ENCODE measurements at regions not wholly inside any gene's neighbourhood (a gene's known extent, or its start where the extent isn't known, plus 50 kb on each side); places are given as distances from the start of the nearest gene placed in this dataset.
"Not testable (repeated sequence)": the region's sequence is repeated elsewhere in the genome, so short reads cannot be mapped to it uniquely, and the experiment has no call there.

DNA sequence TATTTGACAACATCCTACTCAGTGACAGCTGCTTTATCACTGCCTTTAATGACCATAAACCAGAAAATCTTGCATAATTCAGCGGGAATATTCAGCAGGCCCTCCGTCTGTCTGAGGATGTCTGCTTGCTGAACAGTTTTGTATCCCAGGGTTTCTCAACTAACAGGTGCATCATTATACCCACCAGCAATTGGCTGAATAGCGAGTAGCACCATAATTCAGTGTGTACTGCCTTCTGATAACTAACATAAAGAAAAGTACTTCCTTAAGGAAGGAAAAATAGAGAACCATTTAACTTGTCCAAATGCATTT, 680.1 kb downstream of the GALC start:
- DNase-seq: no peak

DNA sequence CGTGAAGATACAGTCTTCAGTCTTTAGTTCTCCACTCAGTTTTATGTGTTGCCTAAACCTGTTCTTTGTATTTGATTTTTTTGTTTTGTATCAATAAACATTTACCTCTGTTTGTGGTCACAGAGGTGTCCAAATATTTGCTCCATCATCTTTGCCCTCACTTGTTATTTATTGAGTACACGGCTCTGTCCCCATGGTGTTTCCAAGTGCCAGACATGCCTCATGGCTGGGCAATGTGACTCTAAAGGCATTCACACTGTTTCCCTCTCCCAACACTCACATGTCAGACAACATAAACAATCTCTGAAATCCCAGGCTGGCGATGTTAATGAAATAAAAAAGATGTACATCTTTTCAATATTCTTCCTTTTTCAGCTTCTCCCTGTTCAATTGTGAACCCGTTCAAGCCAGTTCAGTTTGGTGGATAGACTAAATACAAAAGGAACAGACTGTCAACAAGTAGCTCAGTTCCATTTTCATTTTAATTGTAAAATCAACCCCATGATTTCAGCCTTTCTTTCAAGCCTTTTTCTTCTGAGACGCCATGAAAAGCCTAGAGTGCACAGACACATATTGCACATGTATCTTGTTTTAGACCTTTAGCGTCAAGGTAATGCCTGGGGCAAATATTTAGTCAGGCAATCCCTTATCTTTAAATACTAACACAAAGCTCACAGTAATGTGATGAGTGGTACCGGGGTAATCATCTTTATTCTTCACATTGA, 680.7 kb downstream of the GALC start:
- DNase-seq: no peak

DNA sequence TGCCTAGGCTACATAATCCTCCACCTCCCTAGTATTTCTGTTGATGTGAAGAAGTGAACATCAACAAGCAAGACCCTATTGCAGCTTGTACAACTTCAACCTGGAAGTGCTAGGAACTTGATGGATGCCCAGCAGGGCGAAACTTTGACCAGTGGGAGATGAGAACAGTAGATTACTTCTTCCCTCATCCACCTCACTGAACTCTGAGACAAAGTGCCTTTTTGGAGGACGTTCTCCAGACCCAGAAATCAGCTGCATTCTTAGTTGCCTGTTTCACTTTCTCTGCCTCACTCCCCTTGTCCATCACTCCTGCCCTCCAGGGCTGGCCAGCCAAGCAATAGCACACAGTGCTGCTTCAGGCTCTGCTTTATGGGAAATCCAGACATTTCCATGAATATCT, 683.4 kb downstream of the GALC start:
- no peak for DNase-seq

DNA sequence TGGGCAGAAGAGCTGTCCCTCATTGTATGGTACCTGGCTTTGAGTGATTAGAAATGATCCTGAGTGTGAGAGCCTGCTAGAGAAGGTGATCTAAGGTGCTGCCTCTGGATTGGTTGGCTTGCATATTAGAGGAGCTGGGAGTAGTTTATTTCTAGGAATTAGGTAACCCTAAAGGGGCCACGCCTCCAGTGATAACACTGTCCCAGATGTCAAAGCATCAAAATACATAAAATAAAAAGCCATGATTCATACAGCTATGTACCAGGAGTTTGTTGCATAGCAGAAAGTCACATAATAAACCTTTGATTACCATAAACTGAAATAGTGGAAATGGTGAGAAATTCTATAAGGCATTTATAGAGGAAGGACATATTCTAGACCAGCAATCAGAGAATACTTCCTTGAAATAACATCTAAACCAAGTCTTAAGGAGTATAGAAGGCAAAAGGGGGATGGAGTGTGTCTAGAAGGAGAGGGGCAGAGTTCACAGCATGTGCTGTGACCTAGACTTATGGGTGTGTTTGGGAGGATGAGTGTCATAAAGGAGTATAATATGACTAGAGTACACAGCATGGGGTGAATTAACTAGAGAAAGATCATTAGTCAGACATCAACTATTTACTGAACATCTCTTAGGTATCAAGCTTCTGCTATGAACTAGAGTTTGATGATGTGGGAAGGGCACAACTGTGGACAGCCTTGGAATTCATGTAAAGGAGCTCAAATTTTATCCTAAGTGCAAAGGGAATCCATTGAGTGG, 686.4 kb downstream of the GALC start:
- no peak for DNase-seq

DNA sequence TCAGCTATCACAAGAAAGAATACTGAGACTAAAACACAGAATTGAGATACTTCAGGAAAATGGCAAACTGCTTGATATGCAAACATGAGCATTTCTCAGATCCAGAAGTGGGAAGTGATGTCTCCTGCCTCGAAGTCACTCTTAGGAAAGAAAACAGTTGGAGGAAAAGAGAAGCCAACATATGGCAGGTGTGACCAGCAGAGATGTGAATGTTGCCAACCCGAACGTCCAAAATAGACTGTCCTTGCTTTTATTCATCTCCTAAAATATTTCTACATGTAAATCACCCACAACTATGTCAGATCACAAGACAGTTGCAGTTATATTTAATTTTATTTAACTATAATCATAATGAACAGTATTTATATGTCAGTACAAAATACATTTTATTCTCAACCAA, 687.6 kb downstream of the GALC start:
- no peak for DNase-seq

DNA sequence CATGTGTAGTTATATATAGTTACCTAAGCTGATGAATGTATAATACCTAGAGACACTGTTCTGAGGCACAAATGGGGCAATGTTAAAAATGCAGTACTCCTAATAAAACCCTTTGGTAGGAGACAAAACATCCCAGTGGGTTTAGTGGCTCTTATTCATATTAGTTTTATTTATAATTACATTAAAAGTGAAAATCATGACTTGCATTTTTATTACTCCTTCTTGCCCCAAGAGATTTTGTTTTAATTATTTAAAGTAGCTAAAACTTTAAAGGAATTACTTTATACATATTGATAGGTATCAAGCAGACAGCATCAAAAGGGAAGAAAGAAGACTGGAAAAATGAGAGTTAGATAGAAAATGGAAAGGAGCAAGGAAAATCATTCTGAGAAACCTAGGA, 688.6 kb downstream of the GALC start:
- DNase-seq: no peak

DNA sequence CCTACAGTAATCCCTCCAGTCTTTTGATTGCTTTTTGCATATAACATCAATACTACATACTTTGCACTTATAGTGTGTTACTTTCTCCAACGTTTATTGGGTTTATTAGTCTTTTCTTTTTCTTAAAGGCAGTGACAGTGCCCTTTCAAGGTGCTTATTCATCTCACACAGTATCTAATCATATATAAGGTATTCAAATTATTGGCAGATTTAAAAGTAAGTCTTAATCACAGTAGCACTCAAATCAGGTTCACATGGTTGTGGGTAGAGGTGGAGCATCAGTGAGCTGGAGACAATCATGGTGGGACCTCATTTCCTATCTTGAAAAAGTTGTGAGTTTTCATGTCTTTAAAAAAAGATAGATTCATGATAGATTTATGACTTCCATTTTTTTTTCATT, 706.2 kb downstream of the GALC start:
- no peak for DNase-seq

DNA sequence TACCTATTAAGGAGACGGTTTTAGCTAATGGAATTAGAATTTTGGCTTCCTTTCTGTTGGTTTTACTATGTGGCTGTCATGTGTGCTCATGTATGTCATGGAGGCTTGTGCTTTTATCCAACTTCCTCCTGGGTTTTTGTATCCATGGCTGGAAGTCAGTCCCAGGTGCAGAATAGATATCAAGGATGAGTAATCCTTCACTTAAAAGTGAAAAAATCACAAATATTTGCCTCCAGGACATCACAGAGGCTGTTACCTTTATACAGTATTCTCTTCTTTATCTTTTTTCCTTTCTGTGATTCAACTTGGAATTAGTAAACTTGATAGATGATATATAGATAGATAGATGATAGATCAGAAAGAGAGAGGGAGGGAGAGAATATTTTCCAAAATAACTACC, 706.8 kb downstream of the GALC start:
- DNase-seq: no peak

DNA sequence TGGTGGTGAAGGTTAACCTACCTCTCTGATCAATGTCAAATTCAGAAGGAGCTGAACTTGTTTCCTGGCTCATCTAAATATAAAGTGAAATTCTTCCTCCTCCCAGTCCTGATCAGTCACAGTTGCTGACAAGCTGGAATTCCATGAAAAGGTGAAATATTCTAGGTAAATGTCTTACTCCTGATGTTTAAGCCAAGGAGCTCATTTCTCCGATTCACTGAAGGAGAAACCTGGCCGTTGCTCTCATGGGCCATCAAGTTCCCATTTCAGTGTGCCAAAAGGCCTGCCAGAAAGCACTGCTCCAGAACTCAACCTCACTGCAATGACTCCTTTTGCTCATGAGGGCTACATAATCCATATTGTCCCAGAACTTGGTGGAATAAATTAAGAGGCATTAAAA, 707.5 kb downstream of the GALC start:
- DNase-seq: no peak

DNA sequence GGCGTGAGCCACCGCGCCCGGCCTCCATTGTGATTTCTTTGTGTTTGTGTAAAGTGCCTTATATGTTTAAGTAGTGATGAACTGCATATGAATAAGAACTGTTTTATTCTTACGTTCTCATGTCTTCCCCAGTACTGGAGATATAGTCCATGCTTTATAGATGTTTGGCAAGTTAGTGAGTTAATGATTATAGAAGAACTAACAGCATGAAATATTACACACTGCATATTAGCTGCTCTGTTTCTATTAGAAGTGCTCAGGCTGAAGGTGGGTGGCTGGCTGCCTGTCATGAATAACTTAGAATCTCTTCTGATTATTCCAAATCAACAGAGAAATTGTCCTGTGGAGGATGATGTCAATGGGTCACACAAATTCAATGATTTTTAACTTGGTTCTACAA, 709.4 kb downstream of the GALC start:
- DNase-seq: no peak

DNA sequence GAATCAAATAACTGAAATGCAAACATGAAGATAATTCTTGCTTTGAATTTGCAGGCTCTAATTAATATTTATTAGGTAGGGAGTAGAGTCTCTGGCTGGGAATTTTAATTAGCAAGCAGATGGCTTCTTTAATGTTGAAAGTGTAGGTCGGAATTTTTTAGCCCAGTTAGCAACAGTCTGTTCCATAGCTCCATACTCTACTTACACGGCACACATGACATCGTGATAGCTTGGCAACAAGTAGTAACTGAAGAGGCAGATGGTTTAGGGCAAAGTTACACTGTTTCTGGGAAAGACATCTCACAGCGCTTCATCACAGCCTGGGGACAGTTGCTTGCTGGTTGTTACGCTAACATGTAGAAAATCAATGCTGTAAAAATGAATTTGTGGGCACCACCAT, 710.7 kb downstream of the GALC start:
- DNase-seq: no peak

DNA sequence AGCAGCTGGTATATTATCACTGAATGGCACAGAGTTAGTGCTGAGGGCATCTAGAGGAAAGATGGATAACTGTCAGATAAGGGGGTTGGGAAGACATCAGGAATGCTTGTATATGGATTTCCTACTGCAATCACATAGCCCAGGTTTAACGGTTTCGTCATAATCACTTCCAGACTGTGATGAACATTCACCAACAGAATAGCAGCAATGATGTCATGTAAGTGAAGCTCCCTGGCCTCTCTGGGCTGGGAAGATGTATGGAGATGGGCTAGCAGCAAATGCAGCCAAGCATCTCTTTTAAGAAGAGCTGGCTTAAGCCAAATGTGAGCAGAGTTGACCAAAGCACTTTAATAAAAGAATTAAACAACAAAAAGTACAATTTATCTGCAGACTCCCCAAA, 714.6 kb downstream of the GALC start:
- no peak for DNase-seq

DNA sequence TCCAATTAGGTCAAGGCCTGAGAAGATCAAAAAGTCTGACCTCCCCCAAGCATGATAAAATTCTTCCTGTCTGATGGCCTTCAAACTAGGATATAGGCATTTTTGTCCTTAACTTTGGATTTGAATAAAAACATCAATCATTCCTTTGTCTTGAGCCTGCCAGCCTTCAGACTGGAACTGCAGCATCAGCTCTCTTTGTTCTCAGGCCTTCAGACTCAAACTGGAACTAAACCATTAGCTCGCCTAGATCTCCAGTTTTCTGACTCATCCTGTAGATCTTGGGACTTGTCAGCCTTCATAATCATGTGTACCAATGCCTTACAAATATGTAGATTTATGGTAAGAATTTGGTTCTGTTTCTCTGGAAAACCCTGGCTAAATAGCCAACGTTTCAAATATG, 721.7 kb downstream of the GALC start:
- DNase-seq: no peak

DNA sequence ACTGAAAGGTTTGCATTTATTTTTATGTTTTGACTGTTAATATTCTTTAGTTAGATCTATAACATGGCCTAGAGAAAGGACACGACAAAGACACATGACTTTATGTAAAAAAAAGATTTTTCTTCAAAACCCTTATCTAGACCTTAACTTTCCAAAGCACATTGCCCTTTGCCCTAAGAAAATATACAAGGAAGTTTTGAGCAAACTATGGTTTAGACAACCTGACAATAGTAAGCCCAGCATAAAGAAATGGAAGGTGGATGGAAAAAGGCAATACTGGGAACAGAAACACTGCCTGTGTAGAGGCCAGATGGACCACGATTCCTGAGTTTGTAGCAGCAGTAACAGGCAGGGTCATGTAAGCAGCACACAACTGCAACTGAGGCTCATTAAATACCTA, 724.0 kb downstream of the GALC start:
- no peak for DNase-seq

DNA sequence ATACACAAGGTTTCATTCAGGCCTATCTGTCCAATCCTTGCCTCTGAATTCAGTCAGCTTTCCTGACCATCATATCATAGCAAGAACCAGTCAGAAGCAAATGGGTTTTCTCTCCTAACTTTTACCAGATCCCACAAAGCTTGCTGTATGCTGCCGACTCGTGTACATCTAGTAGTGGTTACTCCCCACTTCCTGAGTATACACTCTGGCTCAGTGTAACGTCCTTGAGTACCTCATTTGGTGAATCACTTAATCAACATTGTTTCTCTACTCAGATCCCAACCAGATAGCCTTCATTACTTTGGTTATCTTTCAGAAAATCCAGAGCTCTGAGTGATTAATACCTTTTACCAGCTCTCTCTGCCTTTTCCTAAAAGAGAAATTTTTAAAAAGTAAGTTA, 728.2 kb downstream of the GALC start:
- no peak for DNase-seq

DNA sequence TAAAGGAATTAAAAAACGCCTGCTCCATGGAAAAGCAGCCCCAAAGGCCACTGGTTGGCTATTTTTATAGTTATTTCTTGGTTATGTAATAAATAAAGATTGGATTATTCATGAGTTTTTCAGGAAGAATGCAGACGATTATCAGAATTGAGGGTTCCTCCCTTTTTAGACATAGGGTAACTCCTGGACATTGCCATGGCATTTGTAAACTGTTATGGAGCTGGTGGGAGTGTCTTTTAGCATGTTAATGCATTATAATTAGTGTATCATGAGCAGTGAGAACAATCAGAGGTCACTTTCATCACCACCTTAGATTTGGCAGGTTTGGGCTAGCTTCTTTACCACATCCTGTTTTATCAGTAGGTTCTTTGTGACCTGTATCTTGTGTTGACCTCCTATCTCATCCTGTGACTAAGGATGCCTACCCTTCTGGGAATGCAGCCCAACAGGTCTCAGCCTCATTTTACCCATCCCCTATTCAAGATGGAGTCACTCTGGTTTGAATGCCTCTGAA, 728.7 kb downstream of the GALC start:
- DNase-seq: no peak

DNA sequence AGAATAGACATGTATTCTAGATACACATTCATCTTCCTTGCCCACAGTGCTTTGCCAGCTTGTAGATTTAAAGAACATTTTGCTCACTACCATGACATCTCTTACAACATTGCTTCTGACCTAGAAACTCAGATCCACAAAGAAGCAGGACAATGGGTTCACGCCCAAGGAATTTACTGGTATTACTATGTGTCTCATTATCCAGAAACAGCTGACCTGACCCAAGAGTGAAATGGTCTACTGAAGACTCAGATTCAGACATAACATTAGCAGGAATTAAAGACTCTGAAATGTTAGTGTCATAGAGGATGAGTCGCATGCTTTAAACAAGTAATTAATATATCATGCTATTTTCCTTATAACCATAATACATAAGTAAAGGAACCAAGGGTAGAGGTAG, 731.4 kb downstream of the GALC start:
- DNase-seq: no peak

DNA sequence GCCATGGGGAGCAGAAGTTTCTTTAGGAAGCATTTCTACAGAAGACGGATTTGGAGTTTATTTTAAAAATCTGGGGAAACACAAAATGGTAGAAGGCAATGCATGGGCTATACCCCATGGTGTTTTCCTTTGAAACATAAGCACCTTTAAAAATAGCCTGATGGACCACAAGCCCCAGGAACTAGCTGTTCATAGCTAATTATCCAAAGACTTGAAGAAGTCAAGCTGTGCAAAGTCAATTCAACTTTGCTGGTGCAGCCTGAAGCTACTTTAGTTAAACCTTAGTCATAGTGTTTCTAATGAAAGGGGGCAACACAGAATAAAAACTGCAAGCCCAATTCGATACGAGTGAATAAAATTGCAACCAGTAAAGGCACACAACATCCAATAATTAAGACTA, 732.5 kb downstream of the GALC start:
- no peak for DNase-seq

DNA sequence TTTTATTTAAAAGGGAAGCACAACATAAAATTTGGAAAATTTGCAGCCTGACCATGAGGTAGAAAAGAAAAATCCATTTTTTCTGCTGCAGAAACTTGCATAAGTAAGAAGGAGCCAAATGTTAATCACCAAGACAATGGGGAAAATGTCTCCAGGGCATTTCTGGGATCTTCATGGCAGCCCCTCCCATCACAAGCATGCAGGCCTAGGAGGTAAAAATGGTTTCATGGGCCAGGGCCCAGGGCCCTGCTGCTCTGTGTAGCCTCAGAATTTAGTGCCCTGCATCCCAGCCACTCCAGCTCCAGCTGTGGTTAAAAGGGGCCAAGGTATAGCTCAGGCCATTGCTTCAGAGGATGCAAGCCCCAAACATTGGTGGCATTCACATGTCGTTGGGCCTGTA, 735.6 kb downstream of the GALC start:
- DNase-seq: no peak

DNA sequence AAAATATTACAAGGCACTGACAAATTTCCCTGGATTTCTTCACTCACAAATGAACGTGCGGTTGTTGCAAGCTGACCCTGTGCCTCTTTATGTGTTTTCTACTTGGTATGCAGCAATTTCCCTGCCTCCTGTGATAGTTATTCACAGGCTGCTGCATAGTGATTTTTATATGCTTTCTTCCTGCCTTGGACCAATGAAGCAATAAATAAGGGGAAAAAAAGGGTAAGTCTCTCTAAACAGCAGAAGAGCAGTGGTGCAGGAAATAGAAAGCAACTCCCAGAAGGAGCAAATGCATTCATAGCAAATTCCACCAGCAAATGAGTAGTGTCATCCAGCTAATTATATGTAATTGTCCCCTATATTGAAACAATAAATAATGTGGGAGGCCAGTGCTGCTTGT, 737.9 kb downstream of the GALC start:
- DNase-seq: no peak

DNA sequence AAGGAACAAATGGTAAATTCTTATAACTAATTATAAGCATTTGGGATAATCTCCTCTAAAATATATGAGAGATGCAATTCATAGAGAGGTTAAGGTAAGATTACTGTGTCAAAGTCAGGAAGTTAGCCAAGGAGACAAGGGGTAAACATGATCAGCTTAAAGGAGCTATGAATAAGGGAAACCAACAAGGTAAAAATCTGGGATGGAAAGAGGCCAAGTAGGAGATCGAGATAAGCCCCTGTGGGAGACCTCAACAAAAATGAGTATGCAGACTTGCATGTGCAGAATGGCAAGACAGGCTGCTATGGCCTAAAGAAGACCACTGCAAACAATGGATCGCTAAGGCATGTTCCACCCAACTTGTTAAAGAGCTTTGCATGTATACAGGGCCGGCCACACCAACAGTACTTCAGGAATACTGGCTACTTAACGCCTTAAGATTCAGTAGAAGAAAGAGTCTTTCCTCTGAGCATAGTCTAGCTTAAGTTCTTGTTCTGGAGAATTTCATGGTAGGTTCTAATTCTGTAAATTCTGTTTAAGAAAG, 738.6 kb downstream of the GALC start:
- no peak for DNase-seq

DNA sequence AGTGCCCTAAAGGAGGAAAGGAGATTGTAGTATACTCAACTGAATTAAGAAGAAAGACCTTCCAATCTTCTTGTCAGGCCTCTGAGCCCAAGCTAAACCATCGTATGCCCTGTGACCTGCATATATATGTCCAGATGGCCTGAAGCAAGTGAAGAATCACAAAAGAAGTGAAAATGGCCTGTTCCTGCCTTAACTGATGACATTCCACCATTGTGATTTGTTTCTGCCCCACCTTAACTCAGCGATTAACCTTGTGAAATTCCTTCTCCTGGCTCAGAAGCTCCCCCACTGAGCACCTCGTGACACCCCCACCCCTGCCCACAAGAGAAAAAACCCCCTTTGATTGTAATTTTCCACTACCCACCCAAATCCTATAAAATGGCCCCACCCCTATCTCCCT, 739.2 kb downstream of the GALC start:
- not testable (repeated sequence) for DNase-seq

DNA sequence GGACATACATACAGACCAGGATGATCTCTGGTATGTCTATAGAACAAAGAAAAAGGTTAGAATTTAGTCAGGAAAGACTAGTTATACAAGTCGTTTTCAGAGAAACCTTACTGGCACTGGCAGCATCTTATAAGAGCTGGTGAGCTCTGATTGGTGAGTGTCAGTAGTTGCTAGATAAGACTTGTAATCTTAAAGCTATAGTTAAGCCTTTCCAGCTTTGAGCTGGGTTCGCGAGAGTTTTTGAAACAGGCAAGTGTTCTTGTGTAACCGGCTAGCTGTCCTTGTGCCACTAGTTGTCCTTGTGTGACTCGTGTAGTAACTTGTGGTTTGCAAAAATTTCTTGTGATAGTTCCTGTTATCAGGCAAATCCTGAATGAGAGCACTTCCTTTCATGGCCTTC, 740.9 kb downstream of the GALC start:
- DNase-seq: no peak

DNA sequence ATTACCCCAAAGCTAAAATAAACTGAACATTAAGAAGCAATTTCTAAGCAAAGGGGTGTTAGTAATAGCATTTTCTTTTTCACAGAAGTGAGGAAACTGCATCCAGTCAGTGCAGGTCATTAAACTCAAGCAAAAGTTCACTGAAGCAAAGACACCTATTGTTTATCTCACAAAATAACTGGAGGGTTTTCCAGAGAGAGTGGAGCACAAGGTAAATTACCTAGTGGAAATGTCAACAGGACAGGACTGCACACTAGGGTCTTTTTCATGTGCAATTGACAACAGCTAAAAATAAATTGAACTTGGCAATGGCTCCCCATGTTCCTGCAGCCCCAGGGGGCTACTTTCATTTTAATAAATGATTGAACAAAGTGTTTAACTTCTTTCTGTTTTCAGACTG, 742.0 kb downstream of the GALC start:
- DNase-seq: no peak
